ENCODE measurements at regions not wholly inside any gene's neighbourhood (a gene's known extent, or its start where the extent isn't known, plus 50 kb on each side); places are given as distances from the start of the nearest gene placed in this dataset.
"Not testable (repeated sequence)": the region's sequence is repeated elsewhere in the genome, so short reads cannot be mapped to it uniquely, and the experiment has no call there.

DNA sequence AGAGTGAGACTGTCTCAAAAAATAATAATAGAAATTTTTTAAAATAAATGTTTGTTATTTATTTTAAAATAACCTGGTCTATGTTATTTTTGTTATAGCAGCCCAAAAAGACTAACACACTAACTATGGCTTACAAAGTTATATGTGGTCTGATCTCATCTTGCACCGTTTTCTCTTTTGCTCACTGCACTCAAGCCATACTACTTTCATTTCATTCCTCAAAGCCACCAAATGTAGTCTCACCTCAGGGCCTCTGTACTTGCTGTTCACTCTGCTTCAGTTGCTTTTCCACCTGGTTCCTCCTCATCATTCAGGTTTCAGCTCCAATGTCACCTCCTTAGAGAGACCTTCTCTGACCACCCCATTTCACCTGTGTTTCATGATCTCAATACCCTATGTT, 55.2 kb upstream of the MDM1 start:
- H3K4me1 ChIP-seq (ENCODE audit: control insufficient read depth, insufficient read depth, low read length): no peaks in the 10 kb centered on the region

DNA sequence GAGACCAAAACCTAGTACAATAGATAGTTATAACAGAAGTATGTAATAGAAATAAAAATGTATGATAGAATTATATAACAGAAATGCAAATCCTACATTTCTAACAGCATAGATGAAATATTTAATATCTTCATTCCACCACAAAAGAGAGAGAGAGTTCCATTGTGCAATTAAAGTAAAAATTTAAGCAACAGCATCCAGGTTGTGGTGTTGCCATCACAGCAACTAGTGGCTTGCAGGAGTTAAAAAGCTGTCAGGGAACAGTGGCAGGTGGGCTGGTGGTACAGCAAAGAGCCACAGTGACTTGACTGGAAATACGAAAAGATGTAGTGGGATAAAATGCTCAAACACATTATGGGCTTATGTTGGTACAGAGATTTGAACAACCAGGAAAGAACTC, 57.1 kb upstream of the MDM1 start:
- Histone ChIP-seq H3K27ac (ENCODE audit: low read depth, low read length) (no peak overlapping the region), H3K27me3 (ENCODE audit: control insufficient read depth, insufficient read depth, low read length) (no peaks in the 10 kb centered on the region), H3K4me3 (ENCODE audit: low read length) (no peak overlapping the region), H3K9ac (ENCODE audit: low read length) (no peak overlapping the region), H3K4me1 (ENCODE audit: control insufficient read depth, insufficient read depth, low read length) (no peaks in the 10 kb centered on the region), H3K36me3 (ENCODE audit: control insufficient read depth, insufficient read depth, low read length) (no peaks in the 10 kb centered on the region)

More for the DNA sequence above, 55.2 kb upstream of the MDM1 start:
- Histone ChIP-seq H3K27me3 (ENCODE audit: control insufficient read depth, insufficient read depth, low read length) (no peaks in the 10 kb centered on the region), H3K9ac (ENCODE audit: low read length) (no peak overlapping the region), H3K27ac (ENCODE audit: low read depth, low read length) (no peak overlapping the region), H3K4me3 (ENCODE audit: low read length) (no peak overlapping the region), H3K36me3 (ENCODE audit: control insufficient read depth, insufficient read depth, low read length) (no peaks in the 10 kb centered on the region)

DNA sequence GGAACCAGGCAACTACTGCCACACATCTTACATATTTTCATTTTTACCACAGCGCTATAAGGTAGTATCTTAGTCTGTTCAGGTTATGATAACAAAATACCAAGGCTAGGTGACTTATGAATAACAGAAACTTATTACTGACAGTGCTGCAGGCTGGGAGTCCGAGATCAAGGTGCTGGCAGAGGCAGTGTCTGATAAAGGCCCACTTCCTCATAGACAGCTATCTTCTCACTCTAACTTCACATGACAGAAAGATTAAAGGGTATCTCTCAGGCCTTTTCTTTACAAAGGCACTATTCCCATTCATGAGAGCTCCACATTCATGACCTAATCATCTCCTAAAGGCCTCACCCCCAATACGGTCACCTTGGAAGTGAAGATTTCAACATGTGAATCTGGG, 59.8 kb upstream of the MDM1 start:
- H3K4me3 ChIP-seq (ENCODE audit: low read length): no peak overlapping the region
- no peak overlapping the region for H3K9ac ChIP-seq (ENCODE audit: low read length)
- no peaks in the 10 kb centered on the region for H3K36me3 ChIP-seq (ENCODE audit: control insufficient read depth, insufficient read depth, low read length)
- H3K4me1 ChIP-seq (ENCODE audit: control insufficient read depth, insufficient read depth, low read length): no peaks in the 10 kb centered on the region
- H3K27ac ChIP-seq (ENCODE audit: low read depth, low read length): no peak overlapping the region
- H3K27me3 ChIP-seq (ENCODE audit: control insufficient read depth, insufficient read depth, low read length): no peaks in the 10 kb centered on the region

DNA sequence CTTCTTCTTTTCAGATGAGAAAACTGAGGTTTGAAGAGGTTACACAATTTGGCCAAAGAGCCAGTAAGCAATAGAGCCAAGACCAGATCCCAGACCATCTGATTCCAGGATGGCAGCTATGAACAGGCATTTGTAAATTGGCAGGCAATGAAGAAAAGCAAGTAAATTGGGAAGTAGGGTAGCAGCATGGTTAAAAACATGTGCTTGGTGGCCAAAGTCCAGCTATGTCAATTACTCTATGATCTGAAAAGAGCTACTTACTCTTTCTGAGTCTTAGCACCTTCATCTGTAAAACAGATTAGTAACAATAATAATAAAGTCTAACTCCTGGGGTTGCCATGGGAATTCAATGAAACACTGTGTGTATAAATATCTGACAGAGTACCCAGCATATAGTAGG, 60.2 kb upstream of the MDM1 start:
- H3K27ac ChIP-seq (ENCODE audit: low read depth, low read length): no peak overlapping the region
- H3K27me3 ChIP-seq (ENCODE audit: control insufficient read depth, insufficient read depth, low read length): no peaks in the 10 kb centered on the region
- no peaks in the 10 kb centered on the region for H3K36me3 ChIP-seq (ENCODE audit: control insufficient read depth, insufficient read depth, low read length)
- H3K4me1 ChIP-seq (ENCODE audit: control insufficient read depth, insufficient read depth, low read length): no peaks in the 10 kb centered on the region
- H3K4me3 ChIP-seq (ENCODE audit: low read length): no peak overlapping the region
- no peak overlapping the region for H3K9ac ChIP-seq (ENCODE audit: low read length)

DNA sequence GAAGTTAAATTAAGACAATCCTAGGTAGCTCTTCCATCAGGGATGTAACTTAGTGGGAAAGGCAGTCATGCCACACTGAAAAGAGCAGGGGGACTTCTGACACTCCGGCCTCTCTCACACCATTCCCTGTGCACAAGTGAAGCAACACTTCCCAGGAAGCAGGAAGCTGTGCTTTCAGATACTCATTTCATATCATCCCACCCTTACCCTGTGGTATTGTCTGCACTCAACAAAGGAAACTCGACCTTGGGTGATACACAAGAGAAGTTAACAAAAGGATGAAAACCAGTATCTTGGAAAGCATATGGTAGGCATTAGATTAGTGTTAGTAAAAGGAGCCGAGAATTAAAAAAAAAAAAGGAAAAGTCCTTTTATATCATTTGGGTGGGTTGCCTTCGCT, 61.3 kb upstream of the MDM1 start:
- no peaks in the 10 kb centered on the region for H3K4me1 ChIP-seq (ENCODE audit: control insufficient read depth, insufficient read depth, low read length)
- H3K36me3 ChIP-seq (ENCODE audit: control insufficient read depth, insufficient read depth, low read length): no peaks in the 10 kb centered on the region
- H3K27ac ChIP-seq (ENCODE audit: low read depth, low read length): no peak overlapping the region
- H3K4me3 ChIP-seq (ENCODE audit: low read length): no peak overlapping the region
- H3K9ac ChIP-seq (ENCODE audit: low read length): no peak overlapping the region
- H3K27me3 ChIP-seq (ENCODE audit: control insufficient read depth, insufficient read depth, low read length): no peaks in the 10 kb centered on the region

- no peaks in the 10 kb centered on the region for H3K27me3 ChIP-seq (ENCODE audit: control insufficient read depth, insufficient read depth, low read length)
- no peaks in the 10 kb centered on the region for H3K36me3 ChIP-seq (ENCODE audit: control insufficient read depth, insufficient read depth, low read length)
- no peaks in the 10 kb centered on the region for H3K4me1 ChIP-seq (ENCODE audit: control insufficient read depth, insufficient read depth, low read length)
- no peak overlapping the region for H3K27ac ChIP-seq (ENCODE audit: low read depth, low read length)
- H3K9ac ChIP-seq (ENCODE audit: low read length): no peak overlapping the region
- H3K4me3 ChIP-seq (ENCODE audit: low read length): no peak overlapping the region
Observed at GRCh38 chr12:68397566-68398158, 65.5 kb upstream of the MDM1 start.

DNA sequence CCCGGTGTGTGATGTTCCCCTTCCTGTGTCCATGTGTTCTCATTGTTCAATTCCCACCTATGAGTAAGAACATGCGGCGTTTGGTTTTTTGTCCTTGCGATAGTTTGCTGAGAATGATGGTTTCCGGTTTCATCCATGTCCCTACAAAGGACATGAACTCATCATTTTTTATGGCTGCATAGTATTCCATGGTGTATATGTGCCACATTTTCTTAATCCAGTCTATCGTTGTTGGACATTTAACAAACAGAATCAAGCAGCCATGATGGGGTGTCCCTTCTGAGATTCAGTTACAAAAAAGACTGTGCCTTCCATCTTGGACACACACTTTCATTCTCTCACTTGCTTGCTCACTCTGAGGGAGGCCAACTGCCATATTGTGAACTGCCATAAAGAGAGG, 66.5 kb upstream of the MDM1 start:
- H3K9ac ChIP-seq (ENCODE audit: low read length); H3K27me3 ChIP-seq (ENCODE audit: control insufficient read depth, insufficient read depth, low read length); H3K36me3 ChIP-seq (ENCODE audit: control insufficient read depth, insufficient read depth, low read length); H3K4me3 ChIP-seq (ENCODE audit: low read length); H3K4me1 ChIP-seq (ENCODE audit: control insufficient read depth, insufficient read depth, low read length); H3K27ac ChIP-seq (ENCODE audit: low read depth, low read length): not testable (repeated sequence)

GRCh38 chr12:68400226-68400829, 68.2 kb upstream of the MDM1 start:
- H3K4me1 ChIP-seq (ENCODE audit: control insufficient read depth, insufficient read depth, low read length): peaks cover 1% of the 10 kb centered on the region
- no peak overlapping the region for H3K4me3 ChIP-seq (ENCODE audit: low read length)
- H3K27ac ChIP-seq (ENCODE audit: low read depth, low read length): no peak overlapping the region
- no peaks in the 10 kb centered on the region for H3K36me3 ChIP-seq (ENCODE audit: control insufficient read depth, insufficient read depth, low read length)
- H3K27me3 ChIP-seq (ENCODE audit: control insufficient read depth, insufficient read depth, low read length): no peaks in the 10 kb centered on the region
- no peak overlapping the region for H3K9ac ChIP-seq (ENCODE audit: low read length)

- Histone ChIP-seq H3K4me3 (ENCODE audit: low read length) (no peak overlapping the region), H3K4me1 (ENCODE audit: control insufficient read depth, insufficient read depth, low read length) (peaks cover 15% of the 10 kb centered on the region), H3K27me3 (ENCODE audit: control insufficient read depth, insufficient read depth, low read length) (no peaks in the 10 kb centered on the region), H3K27ac (ENCODE audit: low read depth, low read length) (no peak overlapping the region), H3K36me3 (ENCODE audit: control insufficient read depth, insufficient read depth, low read length) (no peaks in the 10 kb centered on the region), H3K9ac (ENCODE audit: low read length) (no peak overlapping the region)
Observed at GRCh38 chr12:68402422-68402821, 70.3 kb upstream of the MDM1 start.

DNA sequence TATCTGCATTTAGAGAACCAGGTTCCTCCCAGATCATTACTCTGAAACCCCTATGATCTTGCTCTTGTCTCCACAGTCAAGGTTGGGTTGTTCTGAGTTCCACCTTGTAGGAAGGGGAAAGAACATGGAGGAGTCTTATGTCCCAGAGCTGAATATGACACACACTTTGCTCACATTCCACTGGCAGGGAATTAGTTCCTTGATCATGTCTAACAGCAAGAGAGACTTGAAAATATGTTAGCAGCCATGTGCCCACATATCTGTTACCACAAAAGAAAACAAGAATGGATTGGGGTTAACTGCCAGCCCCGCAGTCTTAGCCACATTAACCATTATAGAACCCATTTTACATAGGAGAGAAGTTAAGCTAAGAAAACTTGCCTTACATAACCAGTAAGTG, 71.1 kb upstream of the MDM1 start:
- Histone ChIP-seq H3K4me3 (ENCODE audit: low read length) (no peak overlapping the region), H3K9ac (ENCODE audit: low read length) (no peak overlapping the region), H3K36me3 (ENCODE audit: control insufficient read depth, insufficient read depth, low read length) (no peaks in the 10 kb centered on the region), H3K27ac (ENCODE audit: low read depth, low read length) (no peak overlapping the region), H3K4me1 (ENCODE audit: control insufficient read depth, insufficient read depth, low read length) (peaks cover 15% of the 10 kb centered on the region), H3K27me3 (ENCODE audit: control insufficient read depth, insufficient read depth, low read length) (no peaks in the 10 kb centered on the region)

GRCh38 chr12:68403711-68404110, 71.5 kb upstream of the MDM1 start:
- no peak overlapping the region for H3K9ac ChIP-seq (ENCODE audit: low read length)
- H3K4me1 ChIP-seq (ENCODE audit: control insufficient read depth, insufficient read depth, low read length): peaks cover 15% of the 10 kb centered on the region
- H3K27me3 ChIP-seq (ENCODE audit: control insufficient read depth, insufficient read depth, low read length): no peaks in the 10 kb centered on the region

GRCh38 chr12:68405343-68405781, 73.2 kb upstream of the MDM1 start:
- peak overlapping the region; percentile 41 for H3K27ac ChIP-seq (ENCODE audit: low read depth, low read length)
- H3K36me3 ChIP-seq (ENCODE audit: control insufficient read depth, insufficient read depth, low read length): no peaks in the 10 kb centered on the region
- no peak overlapping the region for H3K9ac ChIP-seq (ENCODE audit: low read length)
- no peaks in the 10 kb centered on the region for H3K27me3 ChIP-seq (ENCODE audit: control insufficient read depth, insufficient read depth, low read length)
- no peak overlapping the region for H3K4me3 ChIP-seq (ENCODE audit: low read length)
- peaks cover 15% of the 10 kb centered on the region for H3K4me1 ChIP-seq (ENCODE audit: control insufficient read depth, insufficient read depth, low read length)

More at GRCh38 chr12:68403711-68404110, 71.5 kb upstream of the MDM1 start:
- no peaks in the 10 kb centered on the region for H3K36me3 ChIP-seq (ENCODE audit: control insufficient read depth, insufficient read depth, low read length)
- no peak overlapping the region for H3K27ac ChIP-seq (ENCODE audit: low read depth, low read length)
- no peak overlapping the region for H3K4me3 ChIP-seq (ENCODE audit: low read length)

DNA sequence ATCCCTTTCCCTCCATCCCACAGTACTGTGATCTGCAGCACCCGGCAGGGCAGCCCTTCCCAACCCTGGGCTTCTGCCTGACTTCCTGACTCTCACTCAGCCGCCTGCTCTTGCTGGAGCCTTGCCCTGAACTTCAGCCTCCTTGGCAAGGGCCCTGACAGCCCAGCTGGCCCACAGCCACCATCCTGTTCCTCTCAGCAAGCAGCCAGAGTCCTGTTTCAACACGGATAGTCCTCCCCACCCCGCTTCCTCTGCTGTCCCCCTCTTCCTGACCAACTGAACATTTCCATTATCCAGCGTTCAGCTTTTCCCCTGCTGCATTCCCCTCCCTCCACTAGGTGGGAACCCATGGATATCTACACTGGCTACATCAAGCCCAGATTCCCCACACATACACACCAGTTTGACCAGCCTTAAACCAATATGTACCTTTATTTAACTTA, 74.0 kb upstream of the MDM1 start:
- H3K9ac ChIP-seq (ENCODE audit: low read length): no peak overlapping the region

More for the DNA sequence above, 74.0 kb upstream of the MDM1 start:
- Histone ChIP-seq H3K4me3 (ENCODE audit: low read length) (peak overlapping the region; percentile 44), H3K4me1 (ENCODE audit: control insufficient read depth, insufficient read depth, low read length) (peaks cover 15% of the 10 kb centered on the region), H3K27ac (ENCODE audit: low read depth, low read length) (peak overlapping the region; percentile 41), H3K36me3 (ENCODE audit: control insufficient read depth, insufficient read depth, low read length) (no peaks in the 10 kb centered on the region), H3K27me3 (ENCODE audit: control insufficient read depth, insufficient read depth, low read length) (no peaks in the 10 kb centered on the region)
